ENCODE measurements at regions not wholly inside any gene's neighbourhood (a gene's known extent, or its start where the extent isn't known, plus 50 kb on each side); places are given as distances from the start of the nearest gene placed in this dataset.
"Not testable (repeated sequence)": the region's sequence is repeated elsewhere in the genome, so short reads cannot be mapped to it uniquely, and the experiment has no call there.

DNA sequence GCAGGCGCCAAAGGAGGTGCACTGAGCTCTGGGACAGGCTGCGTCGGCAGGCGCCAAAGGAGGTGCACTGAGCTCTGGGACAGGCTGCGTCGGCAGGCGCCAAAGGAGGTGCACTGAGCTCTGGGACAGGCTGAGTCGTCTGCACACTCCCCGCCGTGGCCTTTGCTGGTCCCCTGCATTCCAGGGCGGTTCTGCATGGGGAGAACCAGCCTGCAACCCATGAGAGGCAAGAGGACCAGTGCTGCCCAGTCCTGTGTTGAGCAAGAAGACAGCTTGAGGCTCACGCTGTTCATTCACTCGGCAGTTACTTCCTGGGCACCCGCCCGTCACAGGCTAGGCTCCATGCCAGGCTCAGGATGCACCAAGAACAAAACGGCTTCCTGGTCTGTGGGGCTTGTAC lies 150.6 kb upstream of the SALL3 start:
- not testable (repeated sequence) for DNase-seq (ENCODE audit: low read depth)

DNA sequence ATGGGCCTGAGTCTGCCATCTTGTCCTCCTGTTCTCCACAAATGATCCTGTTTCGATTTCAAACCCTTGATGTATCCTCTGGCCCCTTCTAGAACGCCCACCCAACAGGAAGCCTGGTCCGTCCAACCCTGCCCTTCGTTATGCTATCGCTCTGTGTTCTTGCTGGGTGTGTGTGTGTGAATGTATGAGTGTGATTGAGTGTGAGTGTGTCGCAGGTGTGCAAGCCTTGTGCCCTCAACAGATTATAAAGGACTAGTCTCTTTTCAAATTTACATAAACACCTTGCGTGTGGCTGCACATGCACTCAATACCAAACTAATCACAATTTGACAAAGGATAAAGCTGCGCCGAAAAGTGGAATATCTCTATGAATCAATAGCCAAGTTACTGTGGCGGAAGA lies 149.5 kb upstream of the SALL3 start:
- no peak for DNase-seq (ENCODE audit: low read depth)

GRCh38 chr18:78830826-78831225 lies 148.8 kb upstream of the SALL3 start:
- DNase-seq (ENCODE audit: low read depth), result no peak

DNA sequence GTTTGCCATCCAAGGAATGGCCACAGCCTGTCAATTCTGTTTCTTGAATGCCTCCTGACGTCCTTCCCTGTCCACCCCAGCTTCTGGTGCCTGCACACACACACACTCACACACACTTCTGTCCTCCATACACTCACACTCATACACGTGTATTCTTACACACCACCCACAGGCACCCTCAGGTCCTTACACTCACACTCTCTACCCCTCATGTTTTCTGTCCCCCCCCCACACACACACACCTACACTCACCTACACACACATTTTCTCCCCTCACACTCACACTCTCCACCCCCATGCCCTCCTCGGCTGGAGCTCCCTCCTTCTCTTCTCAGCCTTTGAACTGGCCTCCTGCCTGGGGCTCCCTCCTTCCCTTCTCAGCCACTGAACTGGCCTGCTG lies 148.0 kb upstream of the SALL3 start:
- DNase-seq (ENCODE audit: low read depth), result no peak

GRCh38 chr18:78833833-78834232 lies 145.8 kb upstream of the SALL3 start:
- no peak for DNase-seq (ENCODE audit: low read depth)

- no peak for DNase-seq (ENCODE audit: low read depth)
These were observed 142.8 kb upstream of the SALL3 start for GRCh38 chr18:78836838-78837237.

DNA sequence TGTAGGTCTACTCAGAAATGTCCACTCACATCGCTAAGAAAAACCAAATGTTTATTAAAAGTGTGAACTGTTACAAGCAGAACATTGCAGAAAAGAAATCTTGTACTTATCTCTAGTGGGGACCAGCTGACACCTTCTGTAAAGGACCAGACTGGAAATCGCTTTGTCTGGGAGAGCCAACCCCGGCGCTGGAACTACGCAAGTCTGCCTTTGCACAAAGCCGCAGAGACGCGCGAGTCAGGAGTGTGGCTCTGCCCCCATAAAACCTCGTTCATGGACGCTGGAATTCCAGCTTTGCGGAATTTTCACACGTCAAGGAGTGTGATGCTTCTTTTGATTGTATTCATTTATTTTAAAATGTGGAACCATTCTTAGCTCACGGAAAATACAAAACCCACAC lies 141.9 kb upstream of the SALL3 start:
- no peak for DNase-seq (ENCODE audit: low read depth)

GRCh38 chr18:78838183-78838582 lies 141.4 kb upstream of the SALL3 start:
- no peak for DNase-seq (ENCODE audit: low read depth)

DNA sequence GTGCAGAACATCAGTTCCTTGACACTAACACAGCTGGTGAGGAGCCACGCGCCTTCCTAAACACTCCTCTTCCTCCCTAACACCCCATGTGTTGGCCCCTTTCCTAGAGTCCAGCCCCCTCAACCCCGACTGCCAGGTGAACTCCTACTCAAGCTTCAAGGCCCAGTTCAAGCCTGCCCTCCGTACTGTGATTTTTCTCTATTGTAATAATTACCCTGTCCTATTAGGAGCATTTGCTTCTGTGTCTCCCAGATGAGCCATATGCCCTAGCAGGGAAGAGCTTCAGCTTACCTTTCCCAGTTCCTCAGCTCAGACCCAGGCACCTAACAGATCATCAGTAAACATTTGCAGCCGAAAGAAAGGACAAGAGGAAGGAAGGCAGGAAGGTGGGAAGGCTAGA lies 130.6 kb upstream of the SALL3 start:
- DNase-seq (ENCODE audit: low read depth), result no peak

DNA sequence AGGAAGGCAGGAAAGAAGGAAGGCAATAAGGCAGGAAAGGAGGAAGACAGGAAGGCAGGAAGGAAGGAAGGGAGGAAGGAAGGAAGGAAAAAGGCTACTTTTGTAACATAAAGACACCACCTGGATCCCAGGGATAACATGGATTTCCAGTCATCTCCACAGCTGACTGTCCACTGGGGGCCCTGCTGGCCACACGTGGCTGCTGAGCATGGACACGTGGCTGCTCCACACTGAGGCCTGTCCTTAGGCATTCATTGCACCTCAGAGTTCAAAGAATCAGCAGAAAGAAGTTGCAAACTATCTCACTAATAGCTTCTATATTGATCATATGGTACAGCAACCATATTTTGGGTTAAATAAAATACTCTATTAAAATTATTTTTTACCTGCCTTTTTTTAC lies 130.2 kb upstream of the SALL3 start:
- DNase-seq (ENCODE audit: low read depth), result no peak

- no peak for DNase-seq (ENCODE audit: low read depth)
These were observed 126.3 kb upstream of the SALL3 start for GRCh38 chr18:78853341-78853740.

GRCh38 chr18:78855188-78855587 lies 124.4 kb upstream of the SALL3 start:
- no peak for DNase-seq (ENCODE audit: low read depth)

GRCh38 chr18:78856569-78857313 lies 122.9 kb upstream of the SALL3 start:
- no peak for DNase-seq (ENCODE audit: low read depth)

DNA sequence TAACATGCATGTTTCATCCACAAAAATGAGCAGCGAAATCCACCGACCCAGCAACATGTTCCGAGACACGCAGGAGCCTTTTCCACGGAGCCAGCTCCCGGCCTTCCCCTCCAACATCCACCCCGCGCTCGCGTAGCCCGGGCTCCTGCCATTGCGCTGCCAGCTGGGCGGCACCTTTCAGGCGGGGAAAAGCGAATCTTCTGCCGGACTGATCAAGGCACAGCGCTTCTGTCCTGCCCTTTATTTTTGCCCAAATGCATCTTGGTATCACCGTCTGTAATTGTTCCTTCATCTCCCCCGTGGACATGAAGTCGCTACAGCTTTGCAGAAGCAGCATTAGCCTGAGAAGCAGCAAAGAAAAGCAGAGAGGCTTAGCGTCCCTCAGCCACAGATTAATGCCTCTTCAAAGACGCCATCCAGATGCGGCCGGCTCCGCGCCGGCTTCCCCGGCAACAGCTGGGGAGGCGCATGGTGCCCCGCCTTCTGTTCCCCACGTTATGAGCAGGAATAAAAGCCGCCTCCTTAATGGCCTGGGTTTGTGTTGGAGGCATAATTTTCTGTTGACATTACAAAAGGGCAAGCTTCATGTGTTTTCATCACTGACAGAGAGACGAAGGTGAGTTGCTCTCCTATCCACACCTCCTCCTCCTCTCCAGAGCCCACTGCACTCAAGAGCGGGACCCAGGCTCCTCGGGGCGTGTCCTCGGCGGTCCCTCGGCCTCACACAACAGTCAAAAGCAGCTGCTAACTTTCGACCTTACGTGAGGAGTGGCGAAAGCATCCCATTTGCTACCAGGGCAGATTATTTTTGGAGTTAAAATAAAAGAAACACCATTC lies 122.1 kb upstream of the SALL3 start:
- no peak for DNase-seq (ENCODE audit: low read depth)

GRCh38 chr18:78859686-78860085 lies 119.9 kb upstream of the SALL3 start:
- no peak for DNase-seq (ENCODE audit: low read depth)

DNA sequence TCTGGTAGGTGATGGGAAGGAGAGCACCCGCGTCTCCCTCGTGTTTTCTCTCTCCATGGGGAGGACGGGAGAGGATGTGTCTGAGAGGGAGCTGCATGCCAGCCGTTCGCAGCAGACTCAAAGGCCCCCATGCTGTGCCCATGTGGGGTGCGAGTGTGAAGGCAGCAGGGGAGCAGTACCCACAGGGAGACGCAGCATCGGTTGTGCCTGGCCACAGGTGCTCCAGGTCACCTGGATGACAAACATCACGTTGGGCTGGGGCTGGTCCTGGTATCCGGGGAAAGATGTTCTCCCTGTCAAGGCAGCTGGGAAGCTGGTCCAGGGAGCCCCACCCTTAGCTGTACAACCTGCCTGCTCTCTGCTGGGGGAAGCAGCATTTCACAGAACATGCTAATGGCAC lies 119.5 kb upstream of the SALL3 start:
- no peak for DNase-seq (ENCODE audit: low read depth)

DNA sequence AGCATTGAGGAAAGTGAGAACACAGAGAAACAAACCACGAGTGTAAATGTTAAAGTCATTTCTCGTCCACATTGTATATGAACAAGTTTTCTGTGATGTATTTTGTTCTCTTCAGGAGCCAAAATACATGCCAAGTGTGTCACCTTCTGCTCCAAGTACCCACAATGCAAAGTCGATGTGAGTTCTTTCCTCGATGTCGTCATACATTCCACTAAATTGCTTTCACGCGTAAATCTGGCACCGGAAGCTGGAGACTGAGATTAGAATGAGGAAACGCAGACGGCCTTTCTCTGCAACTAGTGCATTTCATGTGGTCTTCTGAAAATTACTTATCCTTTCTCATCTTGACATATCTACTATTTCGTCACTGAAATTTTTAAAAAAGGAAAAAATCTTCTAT lies 118.5 kb upstream of the SALL3 start:
- DNase-seq (ENCODE audit: low read depth), result no peak

DNA sequence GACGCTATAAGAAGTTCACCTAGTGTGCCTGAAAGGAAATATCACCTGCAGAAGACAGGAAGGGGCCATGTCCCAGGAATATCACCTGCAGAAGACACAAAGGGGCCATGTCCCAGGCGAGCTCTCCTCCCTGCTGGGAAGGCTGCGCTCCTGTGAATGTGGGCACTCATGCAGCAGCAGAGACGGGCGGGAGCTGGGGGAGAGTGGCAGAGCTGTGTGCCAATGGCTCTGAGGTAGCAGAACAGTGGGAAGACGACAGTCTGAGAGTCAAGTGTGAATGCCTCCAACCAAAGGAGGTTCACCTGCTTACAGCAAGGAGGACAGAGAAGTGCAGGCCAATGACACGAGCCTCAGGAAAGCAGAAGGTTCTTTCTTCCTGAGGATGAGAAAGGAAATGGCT lies 117.9 kb upstream of the SALL3 start:
- no peak for DNase-seq (ENCODE audit: low read depth)

GRCh38 chr18:78862395-78862794 lies 117.2 kb upstream of the SALL3 start:
- DNase-seq (ENCODE audit: low read depth), result no peak

DNA sequence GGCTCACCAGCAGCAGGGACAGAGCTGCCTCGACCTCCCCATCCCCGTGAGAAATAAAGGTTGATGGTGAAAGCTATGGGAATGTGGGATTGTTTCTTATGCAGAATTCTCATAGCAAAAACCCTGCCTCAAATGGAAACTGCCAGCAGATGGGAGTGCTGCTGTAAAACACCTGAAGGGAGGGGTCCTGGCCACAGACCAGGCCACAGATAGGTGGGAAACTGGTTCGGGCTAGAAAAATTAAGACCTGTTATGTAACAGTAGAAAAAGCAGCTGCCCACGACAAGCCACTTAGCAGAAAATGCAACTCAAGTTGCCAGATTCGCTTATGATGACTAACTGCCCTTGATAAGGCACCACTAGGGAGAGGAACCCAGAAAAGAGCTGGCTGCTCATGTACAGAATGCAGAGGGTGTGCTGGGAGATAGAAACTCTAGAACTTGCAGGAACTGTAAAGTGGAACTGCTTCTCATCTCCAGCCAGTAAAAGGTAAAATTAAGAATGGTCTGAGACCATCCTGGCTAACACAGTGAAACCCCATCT lies 114.5 kb upstream of the SALL3 start:
- no peak for DNase-seq (ENCODE audit: low read depth)

- no peak for DNase-seq (ENCODE audit: low read depth)
These were observed 113.8 kb upstream of the SALL3 start for GRCh38 chr18:78865771-78866310.

DNA sequence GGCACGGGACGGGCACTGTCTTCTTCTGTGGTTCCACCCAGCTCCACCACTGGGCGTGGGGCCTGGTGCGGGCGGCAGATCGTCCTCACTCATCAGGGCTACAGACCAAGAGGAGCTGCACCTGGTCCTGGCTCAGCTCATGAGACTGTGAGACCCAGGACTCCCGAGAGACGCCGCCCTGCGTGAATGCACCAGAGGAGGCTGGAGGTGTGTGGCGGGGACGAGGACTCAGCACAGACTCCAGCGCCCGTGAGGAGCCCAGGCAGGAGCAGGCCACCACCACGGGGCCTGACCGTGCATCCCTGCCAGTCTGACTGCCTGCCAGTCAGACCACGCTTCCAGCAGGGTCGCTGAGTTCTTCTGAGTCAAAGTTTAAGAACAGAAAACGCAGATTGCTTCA lies 112.5 kb upstream of the SALL3 start:
- DNase-seq (ENCODE audit: low read depth), result no peak

Measured in forelimb muscle (tissue), 1 donor.